WTC11 (cell line): ENCODE measurements at regions not wholly inside any gene's neighbourhood (a gene's known extent, or its start where the extent isn't known, plus 50 kb on each side); places are given as distances from the start of the nearest gene placed in this dataset.

Experiments
- ATAC-seq: fragments of 200-7000 bp; cut with Tn5 transposase; 2 replicates; pipeline ENCODE4 v1.10.0; 2021; ENCODE audit warnings: mild to moderate bottlenecking, moderate library complexity
- CTCF ChIA-PET: fragments of 300-600 bp; sonication (Branson Sonifier 250); formaldehyde crosslinking; loops from one replicate; lab custom pipeline; 2021; ENCODE audit warnings: antibody characterized with exemption; lab: Charles Lee
- POLR2A ChIA-PET: fragments of 350-600 bp; sonication (Branson Sonifier 250); formaldehyde crosslinking; loops from one replicate; lab custom pipeline; 2021; ENCODE audit warnings: antibody characterized with exemption; lab: Charles Lee
- DNase-seq: peaks from one replicate; pipeline ENCODE4 v3.0.0; 2021; ENCODE audit warnings: low spot score
- H3K27ac Mint-ChIP-seq: 2 replicates; pipeline ENCODE4 v1.8.0; 2021; ENCODE audit warnings: mixed read lengths
- H3K27me3 Mint-ChIP-seq: 2 replicates; pipeline ENCODE4 v1.8.0; 2021; ENCODE audit warnings: low read depth, mild to moderate bottlenecking, moderate library complexity, mixed read lengths
- H3K36me3 Mint-ChIP-seq: 2 replicates; pipeline ENCODE4 v1.8.0; 2021; ENCODE audit warnings: mixed read lengths
- H3K4me1 Mint-ChIP-seq: 2 replicates; pipeline ENCODE4 v1.8.0; 2022; ENCODE audit warnings: mixed read lengths
- H3K4me3 Mint-ChIP-seq: 2 replicates; pipeline ENCODE4 v1.8.0; 2021; ENCODE audit warnings: mild to moderate bottlenecking, moderate library complexity, mixed read lengths
- H3K9me3 Mint-ChIP-seq: 2 replicates; pipeline ENCODE4 v1.8.0; 2021; ENCODE audit warnings: mixed read lengths
- AR ChIP-seq: fragments of 250-450 bp; sonication (Bioruptor Pico); IDR thresholded peaks from 2 replicates; pipeline ENCODE4 v1.9.0; 2021; ENCODE audit warnings: mild to moderate bottlenecking
- ARID4B ChIP-seq: sonication (generic); formaldehyde crosslinking; IDR thresholded peaks from 2 replicates; pipeline ENCODE4 v1.8.0; 2023; ENCODE audit warnings: missing genetic modification reagents, mild to moderate bottlenecking, borderline replicate concordance
- FOXJ3 ChIP-seq: sonication (generic); formaldehyde crosslinking; IDR thresholded peaks from 2 replicates; pipeline ENCODE4 v1.9.0; 2021; ENCODE audit warnings: missing genetic modification reagents, mild to moderate bottlenecking, borderline replicate concordance
- IRF2 ChIP-seq: sonication (generic); formaldehyde crosslinking; IDR thresholded peaks from 2 replicates; pipeline ENCODE4 v1.8.0; 2022; ENCODE audit warnings: low read depth, missing genetic modification reagents, borderline replicate concordance
- NFE2L1 ChIP-seq: sonication (generic); formaldehyde crosslinking; IDR thresholded peaks from 2 replicates; pipeline ENCODE4 v1.8.1; 2023; ENCODE audit warnings: missing genetic modification reagents
- NFYB ChIP-seq: sonication (generic); formaldehyde crosslinking; conservative IDR thresholded peaks from 2 replicates; pipeline ENCODE4 v1.8.0; 2022; ENCODE audit warnings: low read depth, missing genetic modification reagents
- NR2C2 ChIP-seq: sonication (generic); formaldehyde crosslinking; IDR thresholded peaks from 2 replicates; pipeline ENCODE4 v1.8.0; 2022; ENCODE audit warnings: mild to moderate bottlenecking, missing genetic modification reagents
- TCF7 ChIP-seq: sonication (generic); formaldehyde crosslinking; IDR thresholded peaks from 2 replicates; pipeline ENCODE4 v1.8.0; 2022; ENCODE audit warnings: mild to moderate bottlenecking, low read depth, missing genetic modification reagents, moderate library complexity
- TEAD4 ChIP-seq: sonication (generic); formaldehyde crosslinking; IDR thresholded peaks from 2 replicates; pipeline ENCODE4 v1.8.0; 2022; ENCODE audit warnings: mild to moderate bottlenecking, missing genetic modification reagents
- USF1 ChIP-seq: sonication (generic); formaldehyde crosslinking; IDR thresholded peaks from 2 replicates; pipeline ENCODE4 v1.8.0; 2022; ENCODE audit warnings: mild to moderate bottlenecking, missing genetic modification reagents
- ZNF512 ChIP-seq: sonication (generic); formaldehyde crosslinking; IDR thresholded peaks from 2 replicates; pipeline ENCODE4 v1.8.1; 2022; ENCODE audit warnings: missing genetic modification reagents, borderline replicate concordance
- ZNF671 ChIP-seq: fragments of 250-450 bp; sonication (Bioruptor Pico); IDR thresholded peaks from 2 replicates; pipeline ENCODE4 v1.8.0; 2021; ENCODE audit warnings: mild to moderate bottlenecking
- TF ChIP-seq, protein P1 (sequence below): sonication (generic); formaldehyde crosslinking; IDR thresholded peaks from 2 replicates; pipeline ENCODE4 v1.8.1; 2022; ENCODE audit warnings: mild to moderate bottlenecking, missing genetic modification reagents, moderate library complexity, borderline replicate concordance
- TF ChIP-seq, protein P2 (sequence below): sonication (generic); formaldehyde crosslinking; IDR thresholded peaks from 2 replicates; pipeline ENCODE4 v1.8.1; 2022; ENCODE audit warnings: low read depth, missing genetic modification reagents, borderline replicate concordance
- TF ChIP-seq, protein P3 (sequence below): sonication (generic); formaldehyde crosslinking; IDR thresholded peaks from 2 replicates; pipeline ENCODE4 v1.8.1; 2023; ENCODE audit warnings: mild to moderate bottlenecking, missing genetic modification reagents
- TF ChIP-seq, protein P4 (sequence below): sonication (generic); formaldehyde crosslinking; IDR thresholded peaks from 2 replicates; pipeline ENCODE4 v1.8.0; 2023; ENCODE audit warnings: mild to moderate bottlenecking, missing genetic modification reagents

GRCh38 chr10:83516788-83517187 lies 622.5 kb upstream of the GHITM start (continued):
- TF ChIP-seq ZNF512 (CRISPR knock-in tag): no peak

DNA sequence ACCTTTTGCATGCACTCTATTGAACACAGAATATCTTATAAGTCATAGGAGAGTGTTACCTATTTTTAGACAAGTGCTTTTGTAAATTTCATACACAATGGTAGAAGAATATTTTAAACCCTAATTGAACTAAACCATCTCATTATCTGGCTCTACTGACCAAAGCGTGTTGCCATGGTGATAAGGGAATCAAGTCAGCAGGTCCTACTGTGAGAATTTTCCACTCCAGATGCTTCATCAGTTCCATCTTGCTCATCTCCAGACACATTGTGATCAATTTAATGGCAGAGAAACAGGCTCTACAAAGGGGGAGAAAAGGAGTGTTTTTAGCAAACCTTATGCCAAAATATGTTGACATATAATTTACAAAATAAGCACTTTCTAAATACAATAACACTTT lies 621.9 kb upstream of the GHITM start:
- Mint-ChIP-seq H3K4me1 (no peaks in the 10 kb centered on the region), H3K27ac (no peak overlapping the region), H3K9me3 (no peaks in the 10 kb centered on the region), H3K27me3 (no peaks in the 10 kb centered on the region), H3K36me3 (no peaks in the 10 kb centered on the region), H3K4me3 (no peak overlapping the region)
- DNase-seq: no peak
- CTCF ChIA-PET: no interaction called here
- ATAC-seq: no peak
- TF ChIP-seq, protein P1, sequence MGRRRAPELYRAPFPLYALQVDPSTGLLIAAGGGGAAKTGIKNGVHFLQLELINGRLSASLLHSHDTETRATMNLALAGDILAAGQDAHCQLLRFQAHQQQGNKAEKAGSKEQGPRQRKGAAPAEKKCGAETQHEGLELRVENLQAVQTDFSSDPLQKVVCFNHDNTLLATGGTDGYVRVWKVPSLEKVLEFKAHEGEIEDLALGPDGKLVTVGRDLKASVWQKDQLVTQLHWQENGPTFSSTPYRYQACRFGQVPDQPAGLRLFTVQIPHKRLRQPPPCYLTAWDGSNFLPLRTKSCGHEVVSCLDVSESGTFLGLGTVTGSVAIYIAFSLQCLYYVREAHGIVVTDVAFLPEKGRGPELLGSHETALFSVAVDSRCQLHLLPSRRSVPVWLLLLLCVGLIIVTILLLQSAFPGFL (CRISPR knock-in tag): no peak
- no peak for TF ChIP-seq NFYB (CRISPR knock-in tag)
- TF ChIP-seq NR2C2 (CRISPR knock-in tag): no peak
- TF ChIP-seq ARID4B (CRISPR knock-in tag): no peak
- no peak for TF ChIP-seq TCF7
- TF ChIP-seq, protein P2, sequence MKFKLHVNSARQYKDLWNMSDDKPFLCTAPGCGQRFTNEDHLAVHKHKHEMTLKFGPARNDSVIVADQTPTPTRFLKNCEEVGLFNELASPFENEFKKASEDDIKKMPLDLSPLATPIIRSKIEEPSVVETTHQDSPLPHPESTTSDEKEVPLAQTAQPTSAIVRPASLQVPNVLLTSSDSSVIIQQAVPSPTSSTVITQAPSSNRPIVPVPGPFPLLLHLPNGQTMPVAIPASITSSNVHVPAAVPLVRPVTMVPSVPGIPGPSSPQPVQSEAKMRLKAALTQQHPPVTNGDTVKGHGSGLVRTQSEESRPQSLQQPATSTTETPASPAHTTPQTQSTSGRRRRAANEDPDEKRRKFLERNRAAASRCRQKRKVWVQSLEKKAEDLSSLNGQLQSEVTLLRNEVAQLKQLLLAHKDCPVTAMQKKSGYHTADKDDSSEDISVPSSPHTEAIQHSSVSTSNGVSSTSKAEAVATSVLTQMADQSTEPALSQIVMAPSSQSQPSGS (CRISPR knock-in tag): no peak
- TF ChIP-seq, protein P3, sequence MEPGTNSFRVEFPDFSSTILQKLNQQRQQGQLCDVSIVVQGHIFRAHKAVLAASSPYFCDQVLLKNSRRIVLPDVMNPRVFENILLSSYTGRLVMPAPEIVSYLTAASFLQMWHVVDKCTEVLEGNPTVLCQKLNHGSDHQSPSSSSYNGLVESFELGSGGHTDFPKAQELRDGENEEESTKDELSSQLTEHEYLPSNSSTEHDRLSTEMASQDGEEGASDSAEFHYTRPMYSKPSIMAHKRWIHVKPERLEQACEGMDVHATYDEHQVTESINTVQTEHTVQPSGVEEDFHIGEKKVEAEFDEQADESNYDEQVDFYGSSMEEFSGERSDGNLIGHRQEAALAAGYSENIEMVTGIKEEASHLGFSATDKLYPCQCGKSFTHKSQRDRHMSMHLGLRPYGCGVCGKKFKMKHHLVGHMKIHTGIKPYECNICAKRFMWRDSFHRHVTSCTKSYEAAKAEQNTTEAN (CRISPR knock-in tag): no peak
- TF ChIP-seq FOXJ3 (CRISPR knock-in tag): no peak
- TF ChIP-seq NFE2L1 (CRISPR knock-in tag): no peak
- TF ChIP-seq USF1: no peak
- TF ChIP-seq TEAD4 (CRISPR knock-in tag): no peak
- POLR2A ChIA-PET: no interaction called here

- Mint-ChIP-seq H3K4me3 (no peak overlapping the region), H3K9me3 (no peaks in the 10 kb centered on the region), H3K27me3 (no peaks in the 10 kb centered on the region), H3K4me1 (no peaks in the 10 kb centered on the region), H3K27ac (no peak overlapping the region), H3K36me3 (no peaks in the 10 kb centered on the region)
- ChIA-PET CTCF (no interaction called here), POLR2A (no interaction called here)
- DNase-seq (no peak), ATAC-seq (no peak)
- TF ChIP-seq, protein P4, sequence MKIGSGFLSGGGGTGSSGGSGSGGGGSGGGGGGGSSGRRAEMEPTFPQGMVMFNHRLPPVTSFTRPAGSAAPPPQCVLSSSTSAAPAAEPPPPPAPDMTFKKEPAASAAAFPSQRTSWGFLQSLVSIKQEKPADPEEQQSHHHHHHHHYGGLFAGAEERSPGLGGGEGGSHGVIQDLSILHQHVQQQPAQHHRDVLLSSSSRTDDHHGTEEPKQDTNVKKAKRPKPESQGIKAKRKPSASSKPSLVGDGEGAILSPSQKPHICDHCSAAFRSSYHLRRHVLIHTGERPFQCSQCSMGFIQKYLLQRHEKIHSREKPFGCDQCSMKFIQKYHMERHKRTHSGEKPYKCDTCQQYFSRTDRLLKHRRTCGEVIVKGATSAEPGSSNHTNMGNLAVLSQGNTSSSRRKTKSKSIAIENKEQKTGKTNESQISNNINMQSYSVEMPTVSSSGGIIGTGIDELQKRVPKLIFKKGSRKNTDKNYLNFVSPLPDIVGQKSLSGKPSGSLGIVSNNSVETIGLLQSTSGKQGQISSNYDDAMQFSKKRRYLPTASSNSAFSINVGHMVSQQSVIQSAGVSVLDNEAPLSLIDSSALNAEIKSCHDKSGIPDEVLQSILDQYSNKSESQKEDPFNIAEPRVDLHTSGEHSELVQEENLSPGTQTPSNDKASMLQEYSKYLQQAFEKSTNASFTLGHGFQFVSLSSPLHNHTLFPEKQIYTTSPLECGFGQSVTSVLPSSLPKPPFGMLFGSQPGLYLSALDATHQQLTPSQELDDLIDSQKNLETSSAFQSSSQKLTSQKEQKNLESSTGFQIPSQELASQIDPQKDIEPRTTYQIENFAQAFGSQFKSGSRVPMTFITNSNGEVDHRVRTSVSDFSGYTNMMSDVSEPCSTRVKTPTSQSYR: no peak
- no peak for TF ChIP-seq AR (CRISPR knock-in tag)
- no peak for TF ChIP-seq NR2C2 (CRISPR knock-in tag)
- no peak for TF ChIP-seq IRF2 (CRISPR knock-in tag)
- TF ChIP-seq ZNF671 (CRISPR knock-in tag): no peak
Measured at GRCh38 chr10:83518779-83519178, 620.5 kb upstream of the GHITM start.
